Globus pallidus (tissue), 1 donor: ENCODE measurements at regions not wholly inside any gene's neighbourhood (a gene's known extent, or its start where the extent isn't known, plus 50 kb on each side); places are given as distances from the start of the nearest gene placed in this dataset.

Source experiments
- DNase-seq: peaks from one replicate; pipeline ENCODE4 v3.0.0-alpha.2; 2015; ENCODE audit warnings: low spot score

DNA sequence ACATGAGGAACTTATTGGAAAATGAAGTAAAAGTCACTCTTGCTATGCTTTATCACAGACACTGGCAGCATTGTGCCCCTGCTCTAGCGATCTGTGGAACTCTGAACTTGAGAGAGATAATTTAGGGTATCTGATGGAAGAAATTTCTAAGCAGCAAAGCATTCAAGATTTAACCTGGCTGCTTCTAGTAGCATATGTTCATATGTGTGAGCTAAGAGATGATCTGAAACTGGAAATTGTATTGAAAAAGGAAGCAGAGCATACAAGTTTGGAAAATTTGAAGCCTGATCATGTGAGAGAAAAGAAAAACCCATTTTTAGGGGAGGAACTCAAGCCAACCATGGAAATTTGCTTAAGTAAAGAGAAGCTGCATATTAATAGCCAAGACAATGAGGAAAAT, 657.7 kb downstream of the TRAM1L1 start:
- no peak for DNase-seq

DNA sequence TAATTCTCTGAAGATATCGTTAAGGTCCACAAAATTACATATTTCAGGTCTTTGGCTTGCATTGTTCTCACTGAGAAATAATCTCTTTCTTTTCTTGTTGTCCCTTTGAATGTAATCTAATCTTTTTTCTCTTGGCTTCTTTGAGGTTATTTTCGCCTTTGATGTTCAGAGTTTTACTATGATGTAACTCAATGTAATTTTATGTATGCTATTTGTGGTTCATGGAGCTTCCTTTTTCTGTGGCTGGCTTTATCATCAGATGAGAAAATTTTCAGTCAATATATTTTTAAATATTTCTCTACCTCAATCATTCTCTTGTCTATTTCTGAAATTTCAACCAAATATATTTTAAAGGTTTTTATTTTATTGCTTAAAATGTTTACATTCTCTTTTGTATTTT, 672.2 kb downstream of the TRAM1L1 start:
- DNase-seq: no peak

DNA sequence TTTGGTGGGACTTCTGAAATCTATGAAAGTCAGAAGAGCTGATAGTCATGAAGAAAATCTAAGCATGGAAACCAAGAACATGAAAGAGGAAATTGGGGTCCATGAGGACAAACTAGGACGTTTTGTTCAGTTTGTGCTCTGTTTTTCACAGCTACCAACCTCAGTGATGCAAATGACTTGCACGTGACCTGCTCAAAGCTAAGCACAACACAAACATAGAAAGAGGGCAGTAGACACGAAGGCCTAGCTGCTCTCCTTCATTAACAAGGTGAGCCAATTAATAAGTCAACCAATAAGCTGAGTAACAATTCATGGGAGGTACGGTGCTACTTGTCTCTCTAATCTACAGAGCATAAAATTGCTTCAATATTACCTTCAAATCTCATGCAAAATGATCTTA, 684.1 kb downstream of the TRAM1L1 start:
- DNase-seq: no peak

DNA sequence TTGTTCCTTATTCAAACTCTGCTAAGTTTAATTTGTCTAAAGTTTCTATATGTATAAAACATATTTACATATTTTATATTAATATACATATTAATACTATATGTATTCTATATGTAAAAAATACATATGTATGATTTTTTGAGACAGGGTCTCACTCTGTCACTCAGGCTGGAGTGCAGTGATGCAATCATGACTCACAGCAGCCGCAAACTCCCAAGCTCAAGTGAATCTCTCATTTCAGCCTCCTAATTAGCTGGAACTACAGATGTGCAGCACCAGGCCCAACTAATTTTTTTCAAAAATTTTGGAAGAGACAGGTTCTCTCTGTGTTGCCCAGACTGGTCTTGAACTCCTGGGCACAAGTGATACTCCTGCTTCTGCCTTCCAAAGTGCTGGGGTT, 684.9 kb downstream of the TRAM1L1 start:
- DNase-seq: no peak

DNA sequence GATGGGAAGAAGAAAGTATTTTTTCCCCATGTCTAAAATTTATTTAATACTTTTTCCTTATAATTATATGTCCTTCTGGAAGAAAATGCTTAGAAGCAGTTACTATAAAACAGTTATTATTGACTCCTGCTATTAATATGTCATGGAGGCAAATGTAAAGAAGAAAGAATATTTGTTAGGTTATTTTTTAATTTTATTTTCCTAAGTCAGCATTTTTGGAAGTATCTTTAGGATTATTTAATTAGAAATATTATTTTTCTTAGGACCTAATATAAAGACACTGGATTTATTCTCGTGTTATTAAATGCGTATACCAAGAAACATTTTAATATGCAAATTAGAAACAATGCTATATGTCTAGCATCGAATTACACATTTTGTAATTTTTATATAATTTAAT, 687.7 kb downstream of the TRAM1L1 start:
- DNase-seq: no peak

DNA sequence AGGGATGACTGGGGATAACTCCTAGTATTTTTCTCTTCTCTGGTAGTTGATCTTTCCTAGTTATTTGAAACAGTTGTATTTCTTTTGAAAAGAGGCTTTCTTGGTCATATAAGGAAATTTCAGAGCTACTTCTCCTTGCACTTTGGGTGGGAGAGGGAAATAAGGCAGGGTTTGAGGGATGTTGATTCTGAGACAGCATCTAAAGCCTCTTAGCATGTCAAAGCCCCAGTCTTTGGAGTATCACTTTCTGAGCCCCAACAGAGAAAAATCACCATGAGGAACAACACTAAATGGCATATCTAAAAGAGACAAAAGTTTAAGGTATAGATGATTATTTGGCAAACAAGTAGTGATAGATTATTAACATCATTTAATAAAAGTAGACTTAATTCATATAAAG, 688.1 kb downstream of the TRAM1L1 start:
- no peak for DNase-seq

DNA sequence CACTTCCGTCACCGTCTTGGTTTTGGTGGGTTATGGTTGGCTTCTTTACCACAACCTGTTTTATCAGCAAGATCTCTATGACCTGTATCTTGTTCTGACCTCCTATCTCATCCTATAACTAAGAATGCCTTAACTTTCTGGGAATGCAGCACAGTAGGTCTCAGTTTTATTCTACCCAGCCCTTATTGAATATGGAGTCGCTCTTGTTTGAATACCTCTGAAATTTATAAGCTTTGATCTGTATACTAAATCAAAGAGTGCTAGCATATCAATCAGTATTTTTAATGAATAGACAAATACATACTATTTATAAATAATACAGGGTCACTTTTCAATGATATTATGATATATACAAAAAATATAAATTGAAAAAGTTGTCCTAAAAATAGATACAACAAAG, 690.0 kb downstream of the TRAM1L1 start:
- DNase-seq: no peak

DNA sequence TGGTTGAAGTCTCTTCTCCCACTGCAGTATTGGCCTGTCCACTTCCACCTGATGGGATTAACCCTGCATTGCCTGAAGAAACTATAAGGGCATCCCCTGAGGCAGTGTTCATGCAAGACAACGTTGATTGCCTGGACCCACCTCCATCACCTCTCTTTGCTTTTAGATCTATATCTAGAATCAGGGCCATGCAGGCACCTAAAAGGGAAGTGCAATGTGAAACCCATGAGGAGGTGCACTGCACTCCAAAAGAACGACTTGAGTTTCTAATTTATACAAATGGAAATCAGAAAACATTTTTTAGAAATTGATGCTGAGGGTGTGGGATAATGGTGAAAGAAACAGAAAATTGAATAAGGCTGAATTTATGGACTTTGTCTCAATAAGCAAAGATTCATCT, 694.4 kb downstream of the TRAM1L1 start:
- DNase-seq: no peak

DNA sequence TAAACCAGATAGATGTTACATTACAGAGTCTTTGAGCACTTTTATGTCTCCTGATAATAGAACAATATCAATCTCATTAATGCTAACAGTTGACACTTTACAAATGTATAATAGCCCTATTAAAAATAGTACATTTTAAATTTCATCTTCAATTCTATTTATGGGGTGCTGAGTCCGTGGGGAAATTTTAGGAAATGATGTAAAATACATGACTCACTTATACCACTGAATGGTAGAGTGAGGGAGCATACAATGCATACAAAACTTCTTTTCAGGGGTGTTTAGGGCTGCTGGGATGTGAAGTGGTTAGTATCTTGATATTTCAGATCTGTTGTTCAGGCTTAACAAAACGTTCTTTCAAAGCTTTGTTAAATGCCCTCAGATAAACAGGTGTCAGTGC, 696.2 kb downstream of the TRAM1L1 start:
- DNase-seq: no peak

DNA sequence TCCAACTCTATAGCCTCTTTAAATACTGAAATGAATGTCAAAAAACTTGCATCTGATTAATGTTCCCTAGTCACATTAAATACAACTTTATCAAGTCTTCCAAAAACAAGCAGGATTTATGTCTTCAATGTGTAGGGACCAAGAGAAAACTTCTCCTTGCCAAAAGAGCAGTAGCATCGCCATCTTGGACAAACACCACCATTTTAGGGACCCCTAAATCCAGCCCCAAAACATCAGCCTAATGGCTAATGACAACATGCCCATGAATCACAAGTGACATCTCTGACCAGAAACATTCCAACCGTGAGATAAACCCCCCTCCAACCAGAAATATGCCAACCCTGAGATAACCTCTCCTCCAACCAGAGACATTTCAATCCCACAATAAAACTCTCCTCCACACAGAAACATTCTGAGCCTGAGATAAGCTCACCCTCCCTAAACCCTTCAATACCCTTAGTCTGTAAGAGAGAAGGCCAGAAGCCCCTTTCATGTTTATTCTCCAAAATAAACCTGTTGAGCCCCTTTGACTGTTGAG, 697.4 kb downstream of the TRAM1L1 start:
- no peak for DNase-seq

DNA sequence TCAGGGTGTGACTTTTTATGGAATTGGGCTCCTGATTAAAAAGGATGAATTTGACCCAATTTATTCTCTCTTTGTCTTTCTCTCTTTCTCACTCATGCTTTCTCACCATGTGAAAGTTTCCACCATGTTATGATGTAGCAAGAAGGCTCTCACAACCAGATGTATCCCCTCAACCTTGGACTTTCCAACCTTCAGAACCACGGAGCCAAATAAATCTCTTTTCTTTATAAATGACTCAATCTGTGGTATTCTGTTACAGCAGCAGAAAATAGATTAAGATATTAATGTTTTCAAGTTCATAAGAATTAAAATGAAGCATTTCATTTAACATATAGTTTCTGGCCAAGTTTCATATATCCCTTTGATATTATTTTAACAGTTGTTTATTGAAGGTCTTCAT, 698.5 kb downstream of the TRAM1L1 start:
- no peak for DNase-seq

DNA sequence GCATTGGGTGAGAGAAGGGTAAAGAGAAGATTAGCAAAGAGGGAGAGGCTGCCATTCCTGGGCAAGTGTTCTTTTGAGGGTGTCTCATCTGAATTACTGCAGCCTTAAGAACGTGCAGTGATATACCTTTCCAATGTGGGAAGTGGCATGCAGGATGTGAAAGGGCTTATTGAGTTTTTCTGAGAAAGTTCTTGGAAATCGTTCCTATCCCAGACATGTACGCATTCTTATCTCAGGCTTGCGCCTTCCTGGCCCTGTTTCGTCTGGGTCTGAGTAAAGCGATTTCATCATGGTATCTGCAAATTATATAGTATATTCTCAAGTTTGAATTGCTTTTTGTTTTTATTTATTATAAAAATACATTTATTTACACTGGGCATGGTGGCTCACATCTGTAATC, 699.8 kb downstream of the TRAM1L1 start:
- DNase-seq: no peak

DNA sequence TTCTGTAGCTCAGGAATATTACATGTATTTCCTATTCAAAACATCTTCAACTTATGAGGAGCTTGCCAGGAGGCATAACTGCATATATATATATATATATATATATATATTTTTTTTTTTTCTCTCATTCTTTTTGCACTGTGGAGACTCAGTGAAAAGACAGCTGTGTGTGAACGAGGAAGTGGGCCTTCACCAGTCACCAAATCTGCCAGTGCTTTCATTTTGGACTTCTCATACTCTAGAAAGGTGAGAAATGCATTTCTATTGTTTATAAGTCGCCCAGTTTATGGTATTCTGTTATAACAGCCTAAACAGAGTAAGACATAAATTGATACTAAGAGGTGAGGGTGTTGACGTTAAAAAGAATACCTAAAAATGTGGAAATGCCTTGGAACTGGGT, 710.6 kb downstream of the TRAM1L1 start:
- DNase-seq: no peak

DNA sequence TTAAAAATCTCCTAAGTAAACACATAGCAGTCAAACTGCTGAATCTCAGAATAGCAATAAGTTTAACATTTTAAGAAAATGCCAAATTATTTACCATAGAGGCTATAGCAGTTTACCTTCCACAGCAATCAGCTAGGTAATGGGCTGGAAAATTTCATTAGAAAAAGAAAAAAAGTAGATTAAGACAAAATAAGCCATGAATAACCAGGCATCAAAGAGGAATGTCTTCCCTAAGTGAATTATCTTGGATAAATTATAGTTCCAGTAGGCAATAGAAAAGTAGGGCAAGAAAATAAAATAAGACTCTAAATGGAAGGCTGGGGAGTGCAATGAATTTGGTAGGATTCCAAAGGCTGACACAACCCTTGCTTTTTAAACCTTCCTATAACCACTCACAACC, 722.8 kb downstream of the TRAM1L1 start:
- DNase-seq: no peak

DNA sequence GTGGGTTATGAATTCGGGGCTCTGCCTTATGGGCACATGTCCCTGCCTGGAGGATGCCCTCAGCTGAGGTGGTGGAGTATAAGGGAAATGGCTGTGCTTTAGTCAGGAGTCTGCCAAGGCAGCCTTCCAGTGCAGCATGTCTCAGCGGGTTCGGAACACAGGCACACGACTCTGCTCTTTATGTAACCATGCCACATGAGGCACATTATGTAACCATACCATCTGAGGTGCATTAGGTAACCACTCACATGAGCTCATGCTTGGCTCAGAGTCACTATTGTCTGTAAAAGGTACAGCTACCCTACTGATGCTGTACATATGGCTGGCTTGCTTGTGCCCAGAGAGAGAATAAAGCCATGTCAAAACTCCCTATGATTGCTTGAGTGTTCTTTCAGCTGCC, 723.6 kb downstream of the TRAM1L1 start:
- DNase-seq: no peak

DNA sequence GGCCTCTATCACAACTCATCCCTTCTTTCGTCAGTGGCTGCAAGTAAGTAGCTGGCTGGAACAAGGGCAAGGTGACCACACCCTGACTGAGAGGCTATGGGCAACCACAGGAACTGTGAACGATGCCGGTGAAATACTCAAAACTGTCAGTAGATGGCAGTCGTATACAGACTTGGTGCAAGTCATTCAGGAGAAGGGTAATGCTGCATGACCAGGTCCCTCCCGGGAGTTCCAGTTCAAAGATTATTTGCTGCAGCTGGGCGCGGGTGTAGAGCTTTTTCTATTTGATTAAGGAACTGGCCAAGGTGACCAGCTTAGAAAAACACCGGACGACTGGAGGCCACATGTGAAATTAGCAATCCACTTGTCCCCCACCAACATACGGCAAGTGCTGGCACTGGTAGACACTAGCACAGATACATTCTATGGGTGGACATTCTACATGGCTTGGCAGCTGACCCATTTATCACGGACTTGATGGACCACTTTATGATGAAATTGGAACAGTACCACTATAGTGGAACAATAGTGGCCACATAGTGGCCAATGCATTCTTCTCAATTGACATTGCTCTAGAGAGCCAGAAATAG, 726.6 kb downstream of the TRAM1L1 start:
- no peak for DNase-seq

DNA sequence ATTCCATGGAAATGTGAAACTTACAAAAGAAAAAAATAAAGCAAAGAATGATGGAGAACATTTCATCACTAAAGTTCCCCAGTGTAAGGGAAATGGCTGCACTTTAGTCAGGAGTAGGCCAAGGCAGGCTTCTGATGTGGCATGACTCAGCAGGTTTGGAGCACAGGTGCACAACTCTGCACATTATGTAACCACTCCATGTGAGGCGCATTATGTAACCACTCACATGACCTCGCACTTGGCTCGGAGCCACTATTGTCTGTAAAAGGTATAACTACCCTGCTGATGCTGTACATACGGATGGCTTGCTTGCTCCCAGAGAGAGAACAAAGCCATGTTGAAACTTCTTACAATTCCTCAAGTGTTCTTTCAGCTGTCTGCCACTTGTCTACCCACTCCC, 727.6 kb downstream of the TRAM1L1 start:
- DNase-seq: no peak

DNA sequence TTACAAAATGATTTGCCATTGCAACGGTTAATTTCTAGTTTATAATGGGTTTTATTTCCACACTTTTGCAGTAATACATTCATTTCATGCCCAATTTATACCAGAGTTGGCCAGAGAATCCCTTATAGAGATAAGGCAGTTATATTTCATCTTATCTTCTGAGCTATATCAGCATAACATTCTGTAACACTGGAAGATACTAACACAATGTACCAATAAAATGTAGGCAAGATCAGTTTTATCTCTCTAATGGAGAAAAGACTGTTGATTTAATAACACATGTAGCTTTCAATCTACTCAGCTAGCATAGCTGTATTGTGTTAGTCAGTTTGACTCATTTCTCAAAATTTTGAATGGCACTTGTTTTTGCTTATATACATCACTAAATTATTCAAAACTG, 738.6 kb downstream of the TRAM1L1 start:
- no peak for DNase-seq

DNA sequence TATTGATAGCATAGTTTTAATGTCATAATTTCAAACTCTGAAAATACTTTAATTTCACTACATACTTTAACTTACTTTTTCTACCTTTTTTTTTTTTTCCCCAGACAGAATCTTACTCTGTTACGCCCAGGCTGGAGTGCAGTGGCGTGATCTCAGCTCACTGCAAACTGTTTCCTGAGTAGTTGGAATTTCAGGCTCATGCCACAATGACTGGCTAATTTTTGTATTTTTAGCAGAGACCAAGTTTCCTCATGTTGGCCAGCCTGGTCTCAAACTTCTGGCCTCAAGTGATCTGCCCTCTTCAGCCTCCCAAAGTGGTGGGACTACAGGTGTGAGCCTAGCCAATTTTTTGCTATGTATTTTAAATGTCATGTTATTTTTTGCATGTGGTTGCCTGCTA, 741.6 kb downstream of the TRAM1L1 start:
- DNase-seq: no peak

DNA sequence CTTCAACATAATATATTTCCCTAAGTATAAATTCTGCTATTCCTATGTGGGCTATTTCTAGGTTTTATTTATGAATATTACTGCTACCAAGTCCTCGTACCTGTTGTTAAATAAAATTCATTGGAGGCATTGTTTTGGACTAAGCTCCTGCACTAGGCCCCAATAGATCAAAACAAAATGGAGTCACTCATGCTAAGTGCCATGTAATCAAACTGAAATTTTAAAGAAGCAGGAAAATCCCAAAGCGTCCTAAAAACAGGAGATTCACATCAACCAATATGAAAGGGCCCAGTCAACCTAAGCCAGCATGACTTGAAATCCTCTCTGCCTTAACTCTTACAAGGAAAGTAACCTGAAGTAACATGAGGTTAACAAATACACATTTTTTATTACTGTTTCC, 743.2 kb downstream of the TRAM1L1 start:
- no peak for DNase-seq

DNA sequence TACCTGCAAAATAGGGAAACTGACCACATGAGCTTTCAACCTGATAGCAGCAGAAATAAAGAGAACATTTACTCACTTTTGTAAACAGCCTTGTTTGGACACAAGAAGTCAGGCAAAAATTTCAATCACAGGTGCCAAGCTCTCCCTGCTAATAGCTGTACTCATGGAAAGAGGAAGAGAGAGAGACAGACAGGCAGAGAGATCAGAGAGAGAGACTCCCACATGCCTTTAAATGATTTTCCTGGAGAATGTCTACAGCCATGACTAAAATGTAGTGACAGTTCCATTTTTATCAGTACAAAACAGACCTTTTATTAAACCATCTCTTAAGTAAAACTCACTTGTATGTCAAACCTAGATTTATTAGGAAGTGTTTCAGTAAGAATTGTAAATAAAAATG, 752.9 kb downstream of the TRAM1L1 start:
- DNase-seq: no peak

DNA sequence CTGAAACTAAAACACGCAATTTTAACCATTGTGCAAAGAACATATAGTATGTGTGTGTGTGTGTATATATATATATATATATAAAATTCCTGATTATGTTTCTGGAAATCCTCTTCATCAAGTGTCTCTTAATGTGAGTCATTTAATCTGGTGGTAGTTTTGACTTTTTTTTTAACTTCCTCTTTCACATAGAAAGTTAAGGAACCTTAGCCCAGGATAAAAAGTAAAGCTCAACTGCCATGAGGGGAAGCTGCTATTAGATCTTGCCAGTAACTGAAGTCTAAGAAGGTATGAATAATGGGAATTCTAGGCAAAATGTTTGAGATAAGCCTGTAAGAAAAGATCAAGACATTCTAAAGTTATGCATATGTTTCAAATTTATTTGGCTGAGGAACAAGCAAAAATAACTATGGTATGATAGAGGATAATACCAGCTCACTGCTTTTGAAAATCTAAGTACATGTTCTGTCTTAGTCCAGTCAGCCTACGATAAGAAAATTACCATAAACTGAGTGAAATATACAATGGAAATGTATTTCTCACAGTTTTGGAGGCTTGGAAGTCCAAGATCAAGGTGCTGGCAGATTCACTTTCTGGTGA, 757.0 kb downstream of the TRAM1L1 start:
- no peak for DNase-seq

DNA sequence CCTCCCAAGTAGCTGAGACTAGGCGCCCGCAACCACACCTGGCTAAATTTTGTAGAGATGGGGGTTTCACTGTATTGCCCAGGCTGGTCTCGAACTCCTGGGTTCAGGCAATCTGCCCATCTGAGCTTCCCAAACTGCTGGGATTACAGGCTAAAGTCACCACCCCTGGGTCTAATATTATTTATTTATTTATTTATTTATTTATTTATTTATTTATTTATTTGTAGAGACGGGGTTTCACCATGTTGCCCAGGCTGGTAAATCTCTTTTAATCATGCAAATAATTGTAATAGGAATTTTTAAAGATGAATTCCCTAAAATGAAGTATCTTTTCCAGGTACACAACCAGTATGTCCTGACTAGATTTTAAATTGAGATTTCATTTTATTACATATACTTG, 761.8 kb downstream of the TRAM1L1 start:
- no peak for DNase-seq

DNA sequence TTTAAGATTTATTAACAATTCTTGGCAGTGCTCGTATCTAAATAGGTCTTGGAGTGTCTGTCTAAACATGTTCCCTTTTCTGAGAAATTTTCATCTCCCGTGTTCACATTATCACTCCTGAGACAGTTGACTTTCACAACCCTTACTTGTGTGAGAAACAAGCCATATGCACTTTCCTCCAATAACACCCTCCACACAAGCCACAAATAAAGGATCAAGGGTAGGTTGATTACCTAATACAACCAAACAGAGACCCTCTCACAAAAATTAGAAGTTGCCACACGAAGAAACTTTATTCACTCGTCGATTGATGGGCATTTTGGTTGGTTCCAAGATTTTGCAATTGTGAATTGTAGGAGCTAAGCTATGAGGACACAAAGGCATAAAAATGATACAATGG, 763.9 kb downstream of the TRAM1L1 start:
- DNase-seq: no peak
